Forelimb muscle (tissue), 1 donor: ENCODE measurements at regions not wholly inside any gene's neighbourhood (a gene's known extent, or its start where the extent isn't known, plus 50 kb on each side); places are given as distances from the start of the nearest gene placed in this dataset.
"Not testable (repeated sequence)": the region's sequence is repeated elsewhere in the genome, so short reads cannot be mapped to it uniquely, and the experiment has no call there.

Experiments used
- DNase-seq: peaks from one replicate; pipeline ENCODE4 v3.0.0-alpha.2; 2013; ENCODE audit warnings: low read depth

DNA sequence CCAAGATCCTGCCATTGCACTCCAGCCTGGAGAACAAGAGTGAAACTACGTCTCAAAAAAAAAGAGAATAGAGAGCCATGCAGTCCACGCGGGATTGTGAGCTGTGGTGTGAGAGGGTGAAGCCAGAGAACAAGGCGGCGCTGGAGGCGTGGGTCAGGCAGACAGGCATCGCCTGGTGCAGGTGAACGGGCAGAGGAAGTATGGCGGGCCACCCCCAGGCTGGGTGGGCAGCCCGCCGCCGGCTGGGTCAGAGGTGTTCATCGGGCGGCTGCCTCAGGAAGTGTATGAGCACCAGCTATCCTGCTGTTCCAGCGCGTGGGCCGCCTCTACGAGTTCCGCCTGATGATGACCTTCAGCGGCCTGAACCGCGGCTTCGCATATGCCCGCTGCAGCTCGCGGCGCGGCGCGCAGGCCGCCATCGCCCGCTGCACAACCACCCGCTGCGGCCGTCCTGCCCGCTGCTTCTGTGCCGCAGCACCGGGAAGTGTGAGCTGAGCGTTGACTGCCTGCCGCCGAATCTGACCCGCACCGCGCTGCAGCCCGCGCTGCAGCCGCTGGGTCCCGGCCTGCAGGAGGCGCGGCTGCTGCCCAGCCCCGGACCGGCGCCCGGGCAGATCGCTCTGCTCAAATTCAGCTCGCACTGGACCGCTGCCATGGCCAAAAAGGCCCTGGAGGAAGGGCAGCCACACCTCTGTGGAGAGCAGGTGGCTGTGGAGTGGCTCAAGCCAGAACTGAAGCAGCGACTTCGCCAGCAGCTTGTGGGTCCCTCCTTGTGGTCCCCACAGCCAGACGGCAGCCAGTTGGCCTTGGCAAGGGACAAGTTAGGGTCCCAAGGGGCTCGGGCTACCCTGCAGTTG lies 95.5 kb upstream of the PLEKHM1 start:
- DNase-seq = not testable (repeated sequence)

DNA sequence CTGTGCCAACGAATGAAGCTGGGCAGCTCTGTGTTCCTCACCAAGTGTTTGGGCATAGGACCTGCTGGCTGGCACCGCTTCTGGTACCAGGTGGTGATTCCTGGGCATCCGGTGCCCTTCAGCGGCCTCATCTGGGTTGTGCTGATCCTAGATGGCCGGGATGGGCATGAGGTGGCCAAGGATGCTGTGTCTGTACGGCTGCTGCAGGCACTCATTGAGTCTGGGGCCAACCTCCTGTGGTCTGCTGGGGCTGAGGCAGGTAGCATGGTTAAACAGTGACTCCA lies 96.1 kb upstream of the PLEKHM1 start:
- not testable (repeated sequence) for DNase-seq

DNA sequence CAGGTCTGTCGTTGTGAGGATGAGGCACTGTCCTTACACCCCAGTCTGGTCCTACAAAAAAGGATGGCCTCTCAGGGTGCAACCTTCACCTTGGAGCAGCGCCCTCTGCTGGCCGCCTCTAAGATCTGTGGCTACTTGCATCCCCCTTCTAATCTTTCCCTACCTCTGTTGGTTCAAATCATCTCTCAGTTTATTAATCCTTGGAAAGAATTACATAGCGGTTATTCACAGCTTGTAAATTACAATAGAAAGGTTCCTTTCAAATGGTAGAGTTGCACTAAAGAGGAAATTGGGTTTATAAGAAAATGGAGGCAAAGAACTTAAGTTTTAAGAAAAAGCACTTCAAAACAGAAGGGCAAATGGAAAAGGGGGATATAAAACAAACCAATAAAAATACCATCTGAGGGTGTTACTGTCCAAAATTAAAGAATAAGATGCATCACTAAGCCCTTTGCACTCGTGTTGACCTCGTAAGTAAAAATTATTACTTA lies 102.0 kb upstream of the PLEKHM1 start:
- not testable (repeated sequence) for DNase-seq

DNA sequence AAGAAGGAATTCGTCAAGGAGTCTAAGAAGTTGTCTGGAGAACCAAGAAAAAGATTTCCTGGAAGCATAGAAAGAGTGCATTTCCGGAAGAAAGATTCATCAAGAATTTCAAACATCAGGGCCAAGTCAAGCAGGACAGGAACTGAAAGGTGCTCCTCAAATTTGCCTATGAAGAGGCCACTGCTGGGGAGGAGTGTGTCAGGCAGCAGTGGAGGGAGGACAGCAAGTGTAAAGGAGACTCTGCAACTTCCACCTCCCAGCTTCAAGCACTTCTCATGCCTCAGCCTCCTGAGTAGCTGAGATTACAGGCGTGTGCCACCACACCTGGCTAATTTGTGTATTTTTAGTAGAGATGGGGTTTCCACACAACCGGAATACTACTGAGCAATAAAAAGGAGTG lies 105.8 kb upstream of the PLEKHM1 start:
- DNase-seq = not testable (repeated sequence)

GRCh38 chr17:45600052-45601012 lies 109.8 kb upstream of the PLEKHM1 start:
- DNase-seq = not testable (repeated sequence)

GRCh38 chr17:45601013-45601412 lies 110.5 kb upstream of the PLEKHM1 start:
- not testable (repeated sequence) for DNase-seq

DNA sequence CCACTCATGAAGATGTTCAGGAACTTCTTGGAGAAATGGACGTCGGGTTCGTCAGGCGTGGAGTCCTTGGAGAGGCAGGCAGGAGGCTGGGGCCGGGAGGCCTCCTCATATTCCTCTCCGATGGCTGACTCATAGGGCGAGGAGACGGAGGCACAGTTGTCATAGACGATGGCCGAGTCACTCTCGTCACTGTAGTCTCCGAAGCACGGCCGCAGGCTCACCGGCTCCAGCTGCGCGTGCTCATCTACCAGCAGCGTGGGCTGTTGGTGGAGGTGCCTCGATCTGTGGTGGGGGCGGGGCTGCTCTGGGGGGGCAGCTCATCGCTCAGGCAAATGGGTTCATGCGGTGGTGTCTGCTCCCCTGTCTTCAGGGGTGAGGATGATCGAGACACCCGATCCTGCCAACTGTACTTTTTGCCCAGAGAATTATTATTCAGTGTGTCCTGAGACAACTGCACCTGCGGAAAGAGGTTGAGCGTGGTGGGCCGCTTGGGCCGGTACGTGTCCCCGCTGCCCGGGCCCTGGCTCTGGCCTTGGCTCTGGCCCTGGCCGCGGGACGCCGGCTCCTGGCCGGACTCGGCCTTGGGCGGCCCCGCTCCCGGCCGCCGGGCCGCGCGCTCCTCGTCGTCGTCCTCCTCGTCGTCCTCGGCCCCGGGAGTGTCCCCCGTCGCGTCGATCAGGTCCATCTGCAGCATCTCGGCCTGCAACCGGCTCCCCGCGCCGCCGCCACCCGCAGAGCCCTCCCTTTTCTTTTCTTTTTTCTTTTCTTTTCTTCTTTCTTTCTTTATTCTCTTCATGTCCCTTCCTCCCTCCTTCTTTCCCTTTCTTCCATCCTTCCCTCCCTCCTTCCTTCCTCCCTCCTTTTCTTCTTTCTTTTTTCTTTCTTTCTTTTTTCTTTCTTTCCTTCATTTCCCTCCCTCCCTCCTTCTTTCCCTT lies 111.4 kb upstream of the PLEKHM1 start:
- DNase-seq = not testable (repeated sequence)

- DNase-seq = not testable (repeated sequence)
Observed at GRCh38 chr17:45605751-45606150, 115.2 kb upstream of the PLEKHM1 start.

DNA sequence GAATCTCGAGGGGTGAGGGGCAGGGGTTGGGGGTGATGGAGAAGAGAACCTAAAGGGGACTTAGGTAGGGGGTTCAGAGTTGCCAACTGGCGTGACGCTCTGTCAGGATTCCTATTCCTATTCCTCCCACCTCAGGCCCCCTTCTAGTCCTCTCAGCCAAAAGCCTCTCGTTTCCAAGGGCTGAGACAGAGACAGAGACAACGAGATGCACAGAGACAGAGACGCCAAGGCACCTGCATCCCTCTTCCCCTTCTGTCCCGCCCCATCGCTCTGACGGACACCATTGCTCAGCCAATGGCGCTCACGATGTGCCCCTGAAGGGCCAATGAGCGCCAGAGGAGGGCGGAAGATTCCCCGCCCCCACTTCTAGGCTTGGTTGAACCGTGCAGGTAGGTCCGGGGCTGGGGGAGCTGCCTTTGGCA lies 129.5 kb upstream of the PLEKHM1 start:
- DNase-seq = not testable (repeated sequence)

- DNase-seq = not testable (repeated sequence)
Observed at GRCh38 chr17:45620468-45620867, 129.9 kb upstream of the PLEKHM1 start.

DNA sequence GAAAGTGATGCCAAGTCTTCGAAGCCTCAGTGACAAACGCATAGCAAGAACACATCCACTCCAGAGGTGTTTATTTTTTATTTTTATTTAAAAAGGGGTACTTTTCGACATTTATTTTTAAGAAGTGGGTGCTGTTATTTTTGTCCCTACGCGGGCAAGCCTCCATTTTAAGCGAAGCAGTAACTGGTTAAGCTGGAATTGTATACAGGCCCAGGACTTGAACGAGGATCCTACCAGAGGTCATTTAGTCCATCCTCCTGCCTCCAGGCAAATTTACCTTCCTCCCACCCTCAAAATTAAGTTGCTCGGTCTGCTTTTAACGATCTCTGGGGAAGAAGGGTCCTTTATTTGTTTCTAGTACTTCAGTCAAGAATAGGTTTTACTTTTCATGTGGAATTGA lies 130.6 kb upstream of the PLEKHM1 start:
- not testable (repeated sequence) for DNase-seq

DNA sequence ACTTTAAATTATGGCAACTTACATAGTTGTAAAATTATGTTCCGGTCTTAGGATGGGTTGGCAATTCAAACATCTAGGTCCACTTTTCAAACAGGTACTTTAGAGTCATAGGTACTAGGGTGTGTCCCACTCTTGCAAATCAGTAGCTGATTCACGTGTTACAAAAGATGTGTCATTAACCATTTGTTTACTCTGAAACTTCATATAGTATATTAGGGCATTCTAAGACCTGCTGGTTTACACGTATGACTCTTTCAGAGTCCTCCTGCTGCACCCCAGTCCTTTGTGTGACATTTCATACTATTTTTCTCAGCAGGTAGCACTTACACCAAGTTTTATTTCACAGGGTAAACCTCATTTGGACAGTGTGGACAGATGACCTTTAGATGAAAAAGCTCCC lies 131.8 kb upstream of the PLEKHM1 start:
- not testable (repeated sequence) for DNase-seq

DNA sequence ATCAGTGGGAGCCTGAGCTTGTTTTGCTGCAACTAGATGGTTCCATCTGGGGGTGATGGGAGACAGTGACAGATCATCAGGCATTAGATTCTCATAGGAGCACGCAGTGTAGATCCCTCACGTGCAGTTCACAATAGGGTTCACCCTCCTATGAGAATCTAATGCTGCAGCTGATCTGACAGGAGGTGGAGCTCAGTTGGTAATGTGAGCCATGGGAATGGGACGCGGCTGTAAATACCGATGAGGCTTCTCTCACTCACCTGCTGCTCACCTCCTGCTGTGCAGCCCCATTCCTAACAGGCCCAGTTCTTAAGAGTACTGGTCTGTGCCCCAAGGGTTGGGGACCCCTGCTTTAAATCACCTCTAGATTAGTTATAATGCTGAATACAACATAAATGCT lies 137.5 kb upstream of the PLEKHM1 start:
- DNase-seq = no peak

GRCh38 chr17:45631941-45632340 lies 141.4 kb upstream of the PLEKHM1 start:
- no peak for DNase-seq

DNA sequence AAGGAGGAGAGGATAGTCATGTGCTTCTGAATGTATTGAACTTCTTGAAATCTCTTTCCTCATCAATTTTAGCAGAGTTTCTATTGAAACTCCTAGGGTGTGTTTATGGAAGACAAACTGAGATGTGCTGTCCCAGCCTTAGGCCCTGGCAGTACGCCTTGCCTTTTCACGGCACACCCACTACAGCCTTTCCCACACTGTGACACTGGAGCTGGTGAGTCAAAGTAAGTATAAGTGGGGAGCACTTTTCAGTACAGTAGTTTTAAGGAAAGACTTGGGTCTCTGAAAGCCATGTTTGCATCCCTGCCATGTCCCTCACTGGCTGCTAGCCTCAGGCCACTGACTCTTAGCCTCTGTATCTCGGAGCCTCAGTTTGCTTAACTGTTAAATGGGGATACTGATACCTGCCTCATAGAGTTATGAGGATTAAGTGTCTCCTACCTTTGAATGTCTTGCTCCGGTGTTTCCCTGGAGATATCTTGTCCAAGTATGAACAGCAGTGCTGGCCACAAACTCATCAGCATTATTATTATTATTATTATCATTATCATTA lies 144.7 kb upstream of the CRHR1 start:
- DNase-seq = no peak

- DNase-seq = peak; percentile 40
Observed at GRCh38 chr17:45640141-45640850, 143.8 kb upstream of the CRHR1 start.

DNA sequence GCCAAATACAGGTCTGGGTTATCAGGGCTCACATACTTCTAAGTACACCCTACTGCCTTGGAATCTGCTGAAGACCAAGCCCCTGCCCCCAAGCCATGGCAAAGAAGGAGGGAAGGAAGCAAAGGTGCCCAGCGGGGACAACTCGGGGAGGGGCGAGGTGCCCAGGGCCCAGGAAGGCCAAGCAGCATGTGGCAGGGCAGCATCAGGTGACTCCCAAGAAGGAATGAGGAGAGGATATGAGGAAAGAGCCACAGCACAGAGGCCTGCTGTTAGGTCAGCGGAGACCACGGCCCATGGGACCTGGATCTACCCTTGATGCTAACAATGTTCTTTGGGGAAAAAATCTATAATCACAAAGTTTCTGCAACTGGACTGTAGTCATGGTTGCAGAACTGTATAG lies 142.6 kb upstream of the CRHR1 start:
- no peak for DNase-seq

GRCh38 chr17:45643591-45643990 lies 140.5 kb upstream of the CRHR1 start:
- DNase-seq = no peak

DNA sequence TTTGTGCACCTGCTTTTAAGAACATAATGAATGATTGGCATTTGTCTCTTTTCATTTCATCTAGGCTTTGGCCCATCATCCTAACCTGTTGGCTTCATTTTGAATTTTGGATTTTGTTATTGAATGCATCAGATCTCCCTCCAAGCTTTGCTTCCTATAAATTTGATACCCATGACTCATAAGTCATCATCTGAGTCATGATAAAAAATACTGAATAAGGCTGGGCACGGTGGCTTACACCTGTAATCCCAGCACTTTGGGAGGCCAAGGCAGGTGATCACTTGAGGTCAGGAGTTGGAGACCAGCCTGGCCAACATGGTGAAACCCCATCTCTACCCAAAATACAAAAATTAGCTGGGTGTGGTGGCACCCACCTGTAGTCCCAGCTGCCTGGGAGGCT lies 139.5 kb upstream of the CRHR1 start:
- DNase-seq = not testable (repeated sequence)

DNA sequence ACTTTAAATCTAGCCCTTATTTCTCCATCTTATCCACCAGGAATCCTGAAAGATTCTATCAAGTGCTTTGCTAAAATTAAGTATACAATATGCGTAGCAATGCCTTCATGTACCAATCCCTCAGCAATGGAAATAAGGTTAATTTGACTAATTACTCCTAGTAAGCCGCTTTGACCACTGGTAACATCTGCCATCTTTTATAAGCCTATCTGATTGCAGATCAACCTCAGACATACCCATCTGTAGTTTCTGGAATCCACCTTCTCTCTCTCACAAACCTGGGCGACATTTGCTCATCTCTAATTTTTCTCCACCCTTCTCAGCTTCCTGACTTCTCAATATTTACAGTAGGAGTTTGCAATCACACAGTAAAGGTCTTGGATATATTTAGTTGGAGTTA lies 138.8 kb upstream of the CRHR1 start:
- DNase-seq = no peak
